ENCODE measurements at regions not wholly inside any gene's neighbourhood (a gene's known extent, or its start where the extent isn't known, plus 50 kb on each side); places are given as distances from the start of the nearest gene placed in this dataset.

DNA sequence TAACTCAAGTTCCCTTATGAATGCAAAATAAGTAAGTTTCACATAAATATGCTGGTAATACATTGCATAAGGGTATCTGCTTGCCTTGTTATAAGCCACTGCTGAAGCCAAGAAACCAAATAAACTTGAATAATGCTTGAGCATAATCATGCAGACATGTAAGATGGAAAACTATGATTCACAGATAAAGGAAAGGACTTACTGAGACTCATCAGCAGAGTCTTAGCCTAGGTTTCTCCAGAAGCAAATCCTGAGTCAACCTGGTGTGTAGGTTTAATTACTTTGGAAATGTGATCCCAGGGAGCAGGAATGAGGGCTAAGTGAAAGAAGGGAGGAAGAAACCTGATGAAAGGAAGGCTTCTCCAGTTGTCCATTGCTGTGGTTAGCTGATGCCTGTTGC lies 107.7 kb upstream of the BTG1 start:
- no peak for DNase-seq (ENCODE audit: extremely low read depth, insufficient read length)
- no peaks in the 10 kb centered on the region for H3K36me3 ChIP-seq (ENCODE audit: control insufficient read depth, insufficient read depth, low read length)
- TF ChIP-seq, protein P1, sequence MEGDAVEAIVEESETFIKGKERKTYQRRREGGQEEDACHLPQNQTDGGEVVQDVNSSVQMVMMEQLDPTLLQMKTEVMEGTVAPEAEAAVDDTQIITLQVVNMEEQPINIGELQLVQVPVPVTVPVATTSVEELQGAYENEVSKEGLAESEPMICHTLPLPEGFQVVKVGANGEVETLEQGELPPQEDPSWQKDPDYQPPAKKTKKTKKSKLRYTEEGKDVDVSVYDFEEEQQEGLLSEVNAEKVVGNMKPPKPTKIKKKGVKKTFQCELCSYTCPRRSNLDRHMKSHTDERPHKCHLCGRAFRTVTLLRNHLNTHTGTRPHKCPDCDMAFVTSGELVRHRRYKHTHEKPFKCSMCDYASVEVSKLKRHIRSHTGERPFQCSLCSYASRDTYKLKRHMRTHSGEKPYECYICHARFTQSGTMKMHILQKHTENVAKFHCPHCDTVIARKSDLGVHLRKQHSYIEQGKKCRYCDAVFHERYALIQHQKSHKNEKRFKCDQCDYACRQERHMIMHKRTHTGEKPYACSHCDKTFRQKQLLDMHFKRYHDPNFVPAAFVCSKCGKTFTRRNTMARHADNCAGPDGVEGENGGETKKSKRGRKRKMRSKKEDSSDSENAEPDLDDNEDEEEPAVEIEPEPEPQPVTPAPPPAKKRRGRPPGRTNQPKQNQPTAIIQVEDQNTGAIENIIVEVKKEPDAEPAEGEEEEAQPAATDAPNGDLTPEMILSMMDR (IDR thresholded peaks at IDR 0.05; ENCODE audit: insufficient read depth, low read length, poor library complexity, severe bottlenecking), result no peak
- H3K4me3 ChIP-seq (replicated peaks; ENCODE audit: low read depth, low read length), result no peak overlapping the region
- H3K27me3 ChIP-seq (replicated peaks; ENCODE audit: control insufficient read depth, insufficient read depth, low read length), result no peaks in the 10 kb centered on the region

DNA sequence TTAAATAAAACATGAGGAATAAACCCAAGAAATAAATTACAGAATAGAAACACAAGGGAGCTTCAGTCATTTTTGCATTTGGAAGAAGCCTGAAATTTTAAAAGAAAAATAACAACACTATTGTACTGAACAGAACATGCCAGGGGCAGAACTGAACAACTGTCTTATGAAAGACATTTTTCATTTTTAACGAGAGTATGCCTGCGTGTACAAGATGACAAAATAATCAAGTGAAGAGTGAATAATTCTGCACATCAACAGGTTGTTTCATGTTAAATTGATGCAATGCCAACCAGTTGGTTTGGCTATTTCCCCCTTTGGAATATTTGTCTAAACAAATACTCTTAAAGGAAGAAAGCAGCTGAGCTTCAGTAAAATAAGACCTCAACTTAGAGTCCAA lies 103.3 kb upstream of the BTG1 start:
- TF ChIP-seq, protein P1 (IDR thresholded peaks at IDR 0.05; ENCODE audit: insufficient read depth, low read length, poor library complexity, severe bottlenecking), result no peak
- no peak for DNase-seq (ENCODE audit: extremely low read depth, insufficient read length)
- no peak overlapping the region for H3K4me3 ChIP-seq (replicated peaks; ENCODE audit: low read depth, low read length)
- H3K36me3 ChIP-seq (ENCODE audit: control insufficient read depth, insufficient read depth, low read length), result no peaks in the 10 kb centered on the region
- no peaks in the 10 kb centered on the region for H3K27me3 ChIP-seq (replicated peaks; ENCODE audit: control insufficient read depth, insufficient read depth, low read length)

DNA sequence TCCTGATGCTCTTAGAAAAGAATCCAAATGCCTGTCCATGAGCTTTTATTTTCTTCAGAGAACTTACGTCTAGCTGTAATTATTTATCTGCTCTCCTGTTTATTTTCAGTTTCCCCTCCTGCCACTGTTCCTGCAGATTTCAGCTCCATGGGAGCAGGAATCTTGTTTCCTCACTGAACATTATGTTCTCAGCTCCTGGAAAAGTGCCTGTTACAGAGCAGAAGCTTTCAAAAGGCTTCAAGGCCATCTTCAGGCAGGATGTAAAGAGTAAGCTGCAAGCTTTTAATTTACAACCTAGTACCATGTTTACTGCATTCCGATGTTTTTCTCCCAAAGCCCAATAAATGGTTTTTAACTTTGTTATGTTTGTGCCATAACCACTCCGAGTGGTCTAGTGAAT lies 98.4 kb upstream of the BTG1 start:
- no peaks in the 10 kb centered on the region for H3K36me3 ChIP-seq (ENCODE audit: control insufficient read depth, insufficient read depth, low read length)
- H3K27me3 ChIP-seq (replicated peaks; ENCODE audit: control insufficient read depth, insufficient read depth, low read length), result no peaks in the 10 kb centered on the region
- TF ChIP-seq, protein P1 (IDR thresholded peaks at IDR 0.05; ENCODE audit: insufficient read depth, low read length, poor library complexity, severe bottlenecking), result no peak
- no peak overlapping the region for H3K4me3 ChIP-seq (replicated peaks; ENCODE audit: low read depth, low read length)
- DNase-seq (ENCODE audit: extremely low read depth, insufficient read length), result no peak

DNA sequence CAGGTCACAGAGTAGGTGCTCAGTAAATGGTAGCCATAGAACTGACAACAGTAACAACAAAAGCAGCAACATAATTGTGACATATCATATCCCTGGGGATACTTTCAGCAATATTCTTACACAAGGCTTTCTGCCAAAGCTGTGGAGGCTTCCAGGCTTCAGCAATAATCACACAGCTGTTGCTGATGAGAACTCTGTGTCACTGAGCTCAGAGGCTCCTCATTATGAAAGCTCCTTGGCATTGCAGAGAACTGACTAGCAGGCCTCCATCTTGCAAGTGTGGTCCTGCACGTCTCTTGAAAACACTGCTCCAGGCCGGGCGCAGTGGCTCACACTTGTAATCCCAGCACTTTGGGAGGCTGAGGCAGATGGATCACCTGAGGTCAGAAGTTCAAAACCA lies 97.3 kb upstream of the BTG1 start:
- DNase-seq (ENCODE audit: extremely low read depth, insufficient read length), result no peak
- TF ChIP-seq, protein P1 (IDR thresholded peaks at IDR 0.05; ENCODE audit: insufficient read depth, low read length, poor library complexity, severe bottlenecking), result no peak
- Histone ChIP-seq H3K36me3 (ENCODE audit: control insufficient read depth, insufficient read depth, low read length) (no peaks in the 10 kb centered on the region), H3K27me3 (replicated peaks; ENCODE audit: control insufficient read depth, insufficient read depth, low read length) (no peaks in the 10 kb centered on the region), H3K4me3 (replicated peaks; ENCODE audit: low read depth, low read length) (no peak overlapping the region)

DNA sequence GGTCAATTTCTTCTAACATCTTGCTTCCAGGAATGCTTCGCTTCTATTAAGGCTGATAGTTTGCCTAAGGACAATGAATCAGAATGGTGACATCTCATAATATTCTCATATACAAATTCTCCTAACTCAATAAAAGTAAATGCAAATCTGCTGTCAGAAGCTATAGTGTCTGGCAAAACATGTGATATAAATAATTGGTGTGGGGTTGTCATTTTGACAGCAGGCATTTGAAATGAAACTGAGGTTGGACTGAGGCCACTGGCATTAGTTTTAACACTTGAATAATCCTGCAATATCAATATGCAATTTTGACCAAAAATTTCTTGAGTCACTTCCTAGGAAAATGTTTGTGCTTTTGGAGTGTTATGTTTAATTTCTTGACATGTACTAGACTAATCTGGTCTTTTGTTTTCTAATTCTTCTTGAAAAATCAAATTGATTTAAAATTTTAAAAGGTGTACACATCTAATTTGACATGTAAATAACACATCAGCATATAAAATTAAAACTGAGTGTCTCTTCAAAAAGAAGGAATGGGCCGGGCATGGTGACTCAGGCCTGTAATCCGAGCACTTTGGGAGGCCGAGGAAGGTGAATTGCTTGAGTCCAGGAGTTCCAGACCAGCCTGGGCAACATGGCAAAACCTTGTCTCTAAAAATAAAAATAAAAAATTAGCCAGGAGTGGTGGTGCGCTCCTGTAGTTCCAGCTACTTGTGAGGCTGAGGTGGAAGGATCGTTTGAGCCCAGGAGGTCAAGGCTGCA lies 92.3 kb upstream of the BTG1 start:
- TF ChIP-seq, protein P1 (IDR thresholded peaks at IDR 0.05; ENCODE audit: insufficient read depth, low read length, poor library complexity, severe bottlenecking), result no peak
- H3K36me3 ChIP-seq (ENCODE audit: control insufficient read depth, insufficient read depth, low read length), result no peaks in the 10 kb centered on the region
- H3K4me3 ChIP-seq (replicated peaks; ENCODE audit: low read depth, low read length), result no peak overlapping the region
- no peak for DNase-seq (ENCODE audit: extremely low read depth, insufficient read length)
- no peaks in the 10 kb centered on the region for H3K27me3 ChIP-seq (replicated peaks; ENCODE audit: control insufficient read depth, insufficient read depth, low read length)

DNA sequence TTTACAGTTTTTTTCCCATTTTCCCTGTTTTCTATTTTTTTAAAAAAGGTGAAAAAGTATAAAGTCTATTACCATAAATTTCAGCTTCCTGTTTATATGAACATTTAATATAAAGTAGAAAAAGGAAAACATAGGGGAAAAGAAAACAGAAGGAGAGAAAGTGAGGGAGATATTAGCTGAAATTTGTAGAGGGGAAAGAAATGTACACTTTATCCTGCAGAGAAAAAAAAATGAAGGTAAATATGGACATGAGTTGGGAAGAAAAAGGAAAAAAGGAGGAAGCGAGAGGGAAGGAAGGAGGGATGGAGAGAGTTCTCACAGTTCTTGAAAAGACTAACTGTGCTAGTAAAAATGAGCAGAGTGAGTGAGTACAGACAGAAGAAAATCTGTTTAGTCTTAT lies 91.6 kb upstream of the BTG1 start:
- Histone ChIP-seq H3K36me3 (ENCODE audit: control insufficient read depth, insufficient read depth, low read length) (no peaks in the 10 kb centered on the region), H3K4me3 (replicated peaks; ENCODE audit: low read depth, low read length) (no peak overlapping the region), H3K27me3 (replicated peaks; ENCODE audit: control insufficient read depth, insufficient read depth, low read length) (no peaks in the 10 kb centered on the region)
- TF ChIP-seq, protein P1 (IDR thresholded peaks at IDR 0.05; ENCODE audit: insufficient read depth, low read length, poor library complexity, severe bottlenecking), result no peak
- no peak for DNase-seq (ENCODE audit: extremely low read depth, insufficient read length)

Measured in GM06990 (cell line).